Hepatocyte (in vitro differentiated cells): ENCODE measurements at regions not wholly inside any gene's neighbourhood (a gene's known extent, or its start where the extent isn't known, plus 50 kb on each side); places are given as distances from the start of the nearest gene placed in this dataset.

Experiments
- EZH2 ChIP-seq: fragments of 200-600 bp; sonication (generic); IDR thresholded peaks from 2 replicates; pipeline ENCODE4 v1.6.1; 2016; ENCODE audit warnings: antibody characterized with exemption, mild to moderate bottlenecking, borderline replicate concordance
- EZH2phosphoT487 ChIP-seq: fragments of 200-600 bp; sonication (generic); IDR thresholded peaks from one replicate; pipeline ENCODE4 v1.6.1; 2018; ENCODE audit warnings: antibody characterized with exemption, mild to moderate bottlenecking, low read depth, moderate library complexity; ENCODE audit not compliant: unreplicated experiment, severe bottlenecking
- TF ChIP-seq, protein P1 (sequence below): fragments of 200-600 bp; sonication (generic); IDR thresholded peaks from 2 replicates; pipeline ENCODE4 v1.5.1; 2016; ENCODE audit warnings: antibody characterized with exemption, mild to moderate bottlenecking; ENCODE audit not compliant: poor library complexity

DNA sequence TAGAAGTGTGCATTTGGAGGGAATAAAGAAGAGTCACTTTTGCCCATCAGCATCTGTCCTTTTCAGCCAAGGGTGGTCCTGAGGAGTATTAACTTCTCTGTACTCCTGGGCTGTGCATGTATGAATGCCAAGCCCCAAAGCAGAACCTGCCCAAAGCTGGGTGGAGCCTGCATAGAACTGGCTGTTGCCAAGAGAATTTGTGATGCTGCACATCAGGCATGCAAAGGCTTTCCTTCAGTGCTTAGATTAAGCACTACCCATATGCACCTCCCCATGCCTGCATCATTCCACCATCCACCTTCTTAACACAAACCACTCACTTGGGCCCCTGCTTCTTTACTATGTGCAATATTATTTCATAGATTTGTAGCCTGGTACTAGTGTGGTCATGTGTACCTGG lies 493.8 kb downstream of the KIF4B start:
- TF ChIP-seq, protein P1, sequence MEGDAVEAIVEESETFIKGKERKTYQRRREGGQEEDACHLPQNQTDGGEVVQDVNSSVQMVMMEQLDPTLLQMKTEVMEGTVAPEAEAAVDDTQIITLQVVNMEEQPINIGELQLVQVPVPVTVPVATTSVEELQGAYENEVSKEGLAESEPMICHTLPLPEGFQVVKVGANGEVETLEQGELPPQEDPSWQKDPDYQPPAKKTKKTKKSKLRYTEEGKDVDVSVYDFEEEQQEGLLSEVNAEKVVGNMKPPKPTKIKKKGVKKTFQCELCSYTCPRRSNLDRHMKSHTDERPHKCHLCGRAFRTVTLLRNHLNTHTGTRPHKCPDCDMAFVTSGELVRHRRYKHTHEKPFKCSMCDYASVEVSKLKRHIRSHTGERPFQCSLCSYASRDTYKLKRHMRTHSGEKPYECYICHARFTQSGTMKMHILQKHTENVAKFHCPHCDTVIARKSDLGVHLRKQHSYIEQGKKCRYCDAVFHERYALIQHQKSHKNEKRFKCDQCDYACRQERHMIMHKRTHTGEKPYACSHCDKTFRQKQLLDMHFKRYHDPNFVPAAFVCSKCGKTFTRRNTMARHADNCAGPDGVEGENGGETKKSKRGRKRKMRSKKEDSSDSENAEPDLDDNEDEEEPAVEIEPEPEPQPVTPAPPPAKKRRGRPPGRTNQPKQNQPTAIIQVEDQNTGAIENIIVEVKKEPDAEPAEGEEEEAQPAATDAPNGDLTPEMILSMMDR, result no peak
- TF ChIP-seq EZH2 (no peak), EZH2phosphoT487 (no peak)
